ENCODE measurements at regions not wholly inside any gene's neighbourhood (a gene's known extent, or its start where the extent isn't known, plus 50 kb on each side); places are given as distances from the start of the nearest gene placed in this dataset.

- in situ Hi-C loops (cut with HindIII; ENCODE audit: low sequenced_read_pairs): loop anchor here (5.0 kb wide), 1 partner anchor 45 kb away; no protein-coding TSS in a partner anchor
- DNase-seq (ENCODE audit: low read depth): no peak
- no peak for TF ChIP-seq CTCF (IDR thresholded peaks at IDR 0.05; ENCODE audit: low read depth, low read length, missing control alignments)
Measured at GRCh38 chr5:171592736-171593135, 173.3 kb downstream of the FGF18 start.

GRCh38 chr5:171593401-171593800 lies 174.0 kb downstream of the FGF18 start:
- TF ChIP-seq CTCF (IDR thresholded peaks at IDR 0.05; ENCODE audit: low read depth, low read length, missing control alignments): no peak
- DNase-seq (ENCODE audit: low read depth): no peak
- in situ Hi-C loops (cut with HindIII; ENCODE audit: low sequenced_read_pairs): loop anchor here (5.0 kb wide), 1 partner anchor 44 kb away; no protein-coding TSS in a partner anchor
- no peak overlapping the region for H3K4me3 ChIP-seq (ENCODE audit: low read depth, low read length)

More at GRCh38 chr5:171592736-171593135, 173.3 kb downstream of the FGF18 start:
- H3K4me3 ChIP-seq (ENCODE audit: low read depth, low read length): no peak overlapping the region

- TF ChIP-seq CTCF (IDR thresholded peaks at IDR 0.05; ENCODE audit: low read depth, low read length, missing control alignments): no peak
- H3K4me3 ChIP-seq (ENCODE audit: low read depth, low read length): no peak overlapping the region
- no peak for DNase-seq (ENCODE audit: low read depth)
- in situ Hi-C loops (cut with HindIII; ENCODE audit: low sequenced_read_pairs): loop anchor here (5.0 kb wide), 1 partner anchor 43 kb away; no protein-coding TSS in a partner anchor
Measured at GRCh38 chr5:171593976-171594375, 174.5 kb downstream of the FGF18 start.

- no peak overlapping the region for H3K4me3 ChIP-seq (ENCODE audit: low read depth, low read length)
- in situ Hi-C loops (cut with HindIII; ENCODE audit: low sequenced_read_pairs): no loop called here
- no peak for TF ChIP-seq CTCF (IDR thresholded peaks at IDR 0.05; ENCODE audit: low read depth, low read length, missing control alignments)
- DNase-seq (ENCODE audit: low read depth): no peak
Measured at GRCh38 chr5:171595401-171595800, 176.0 kb downstream of the FGF18 start.

- TF ChIP-seq CTCF (IDR thresholded peaks at IDR 0.05; ENCODE audit: low read depth, low read length, missing control alignments): no peak
- H3K4me3 ChIP-seq (ENCODE audit: low read depth, low read length): no peak overlapping the region
- DNase-seq (ENCODE audit: low read depth): peak; percentile 58
- in situ Hi-C loops (cut with HindIII; ENCODE audit: low sequenced_read_pairs): no loop called here
Measured at GRCh38 chr5:171595801-171596231, 176.4 kb downstream of the FGF18 start.

GRCh38 chr5:171596391-171596878 lies 177.0 kb downstream of the FGF18 start:
- H3K4me3 ChIP-seq (ENCODE audit: low read depth, low read length): no peak overlapping the region
- TF ChIP-seq CTCF (IDR thresholded peaks at IDR 0.05; ENCODE audit: low read depth, low read length, missing control alignments): peak; percentile 11
- in situ Hi-C loops (cut with HindIII; ENCODE audit: low sequenced_read_pairs): no loop called here
- DNase-seq (ENCODE audit: low read depth): peak; percentile 89
